NCI-H446 treated with DMSO at 0.1 percent for 48 hours (cell line): ENCODE measurements at regions not wholly inside any gene's neighbourhood (a gene's known extent, or its start where the extent isn't known, plus 50 kb on each side); places are given as distances from the start of the nearest gene placed in this dataset.

Experiments
- DNase-seq: peaks from one replicate; lab custom pipeline; 2025; lab: John Stamatoyannopoulos, UW

DNA sequence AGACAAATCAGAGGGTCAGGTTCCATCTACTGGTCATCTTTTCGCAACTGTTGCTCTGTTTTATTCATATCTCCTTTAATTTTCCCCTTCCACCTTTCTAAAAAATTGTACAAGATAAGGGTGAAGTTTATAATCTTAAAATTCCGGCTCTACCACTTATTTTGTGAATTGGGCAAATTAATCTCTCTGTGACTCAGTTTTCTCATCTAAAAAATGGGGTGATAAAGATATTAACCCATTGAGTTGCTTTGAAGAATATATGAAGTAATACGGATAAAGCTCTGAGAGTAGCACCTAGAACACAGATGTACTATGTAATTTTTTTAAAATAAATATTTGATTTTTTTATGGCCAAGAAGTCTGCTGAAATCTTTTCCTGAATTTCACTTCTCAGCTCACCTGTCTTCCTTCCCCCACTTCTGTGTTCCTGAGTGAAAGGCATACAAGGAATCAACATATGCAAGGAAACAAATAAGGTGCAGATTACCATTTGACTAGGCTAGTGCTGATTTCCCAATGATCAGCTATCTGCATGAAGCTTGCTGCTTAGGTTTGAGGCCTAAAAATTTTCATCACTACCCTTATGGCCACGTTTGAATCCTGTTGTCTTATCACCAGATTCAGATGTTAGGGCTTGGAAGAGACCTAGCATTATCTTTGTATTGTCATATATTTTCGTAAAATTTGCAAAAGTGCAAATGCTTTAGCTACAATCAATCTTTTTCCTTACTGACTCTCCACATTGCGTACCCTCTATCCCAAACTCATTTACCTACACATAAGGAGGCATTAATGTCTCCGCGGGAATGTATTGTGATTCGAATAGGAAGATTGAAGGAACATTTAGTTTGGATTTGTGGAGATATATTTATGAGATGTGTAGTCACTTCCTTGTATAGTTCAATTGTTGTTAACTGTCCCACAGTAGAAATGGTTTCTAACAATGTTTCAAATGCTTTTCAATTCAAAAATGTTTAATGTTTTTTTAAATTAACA, 718.3 kb upstream of the PTBP2 start:
- no peak for DNase-seq

DNA sequence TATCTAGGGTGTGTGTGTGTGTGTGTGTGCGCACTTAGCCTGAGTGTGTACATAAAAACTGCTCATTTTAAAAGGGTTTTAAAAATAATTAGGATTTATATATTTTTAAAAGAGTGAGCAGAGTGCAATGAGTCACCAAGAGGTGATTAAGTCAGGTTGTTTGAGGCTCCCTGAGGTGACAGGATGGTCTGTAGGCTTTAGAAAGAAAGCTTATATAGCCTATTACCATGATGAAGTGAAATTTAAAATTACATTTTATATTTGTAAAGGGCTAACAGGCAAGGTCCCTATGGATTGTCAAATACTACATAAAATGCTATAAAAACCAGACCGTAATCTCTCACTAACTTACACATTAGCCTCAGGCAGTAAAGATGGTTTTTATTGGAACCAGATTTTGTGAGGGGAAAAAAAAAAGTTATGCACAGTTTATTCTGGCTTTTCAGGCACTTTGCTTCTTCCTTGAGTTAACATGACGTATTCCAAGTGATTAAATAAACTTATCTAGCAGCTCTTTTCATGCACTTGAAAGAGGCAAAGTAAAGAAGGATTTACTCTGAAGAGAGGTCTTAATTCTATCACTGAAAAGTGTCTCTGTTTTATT, 711.7 kb upstream of the PTBP2 start:
- DNase-seq, result no peak

DNA sequence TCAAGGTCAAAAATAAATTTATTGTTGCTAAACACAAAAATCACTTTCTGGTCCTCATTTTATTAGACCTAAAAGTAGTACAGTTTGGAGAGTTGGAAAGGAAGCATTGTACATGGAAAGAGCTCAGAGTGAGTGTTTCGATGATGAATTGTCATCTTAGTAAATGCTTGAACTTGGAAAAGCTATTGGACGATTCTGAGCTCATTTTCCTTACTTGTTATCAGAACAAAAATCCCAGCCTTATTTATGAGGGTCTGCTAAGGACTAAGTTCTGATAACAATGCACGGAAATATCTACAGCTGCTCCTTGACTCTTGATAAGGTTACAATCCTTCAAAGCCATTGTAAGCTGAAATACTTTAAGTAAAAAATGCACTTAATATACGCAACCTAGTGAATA, 710.0 kb upstream of the PTBP2 start:
- DNase-seq, result no peak

DNA sequence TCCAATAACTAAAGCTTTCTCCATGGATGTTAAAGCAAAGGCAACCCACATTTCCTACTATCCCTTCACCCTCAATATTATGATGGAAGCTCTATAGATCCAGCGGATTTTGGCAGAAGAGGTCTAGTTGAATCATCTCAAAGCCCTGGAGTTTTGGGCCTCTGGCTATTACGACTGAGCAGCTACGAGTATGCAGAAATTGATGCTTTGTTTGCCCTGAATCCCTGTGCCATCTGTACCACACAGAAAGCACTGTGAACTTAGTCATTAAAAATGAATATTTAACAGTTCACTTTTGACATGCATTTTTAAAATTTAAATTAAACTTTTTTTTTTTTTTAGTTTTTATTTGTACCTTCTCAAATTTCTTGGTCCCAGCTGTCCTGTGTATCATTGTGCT, 705.4 kb upstream of the PTBP2 start:
- peak; percentile 69 for DNase-seq

DNA sequence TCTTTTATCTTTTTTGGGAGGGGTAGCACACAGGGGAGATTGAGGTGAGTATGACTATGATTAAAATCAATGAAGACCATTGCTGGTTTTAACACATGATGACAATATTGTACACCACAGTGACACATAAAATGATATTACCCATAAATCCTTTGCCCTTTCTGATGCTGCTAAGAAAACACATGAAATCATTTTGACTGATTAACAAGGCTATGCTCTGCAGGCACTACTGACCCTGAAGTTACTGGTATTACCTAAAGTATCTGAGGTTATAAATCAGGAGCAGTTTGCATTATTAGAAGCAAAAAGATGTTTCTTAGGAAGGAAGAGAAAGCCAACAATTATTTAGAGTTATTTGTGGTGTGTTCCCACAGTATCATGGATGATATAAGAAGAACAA, 701.2 kb upstream of the PTBP2 start:
- no peak for DNase-seq

DNA sequence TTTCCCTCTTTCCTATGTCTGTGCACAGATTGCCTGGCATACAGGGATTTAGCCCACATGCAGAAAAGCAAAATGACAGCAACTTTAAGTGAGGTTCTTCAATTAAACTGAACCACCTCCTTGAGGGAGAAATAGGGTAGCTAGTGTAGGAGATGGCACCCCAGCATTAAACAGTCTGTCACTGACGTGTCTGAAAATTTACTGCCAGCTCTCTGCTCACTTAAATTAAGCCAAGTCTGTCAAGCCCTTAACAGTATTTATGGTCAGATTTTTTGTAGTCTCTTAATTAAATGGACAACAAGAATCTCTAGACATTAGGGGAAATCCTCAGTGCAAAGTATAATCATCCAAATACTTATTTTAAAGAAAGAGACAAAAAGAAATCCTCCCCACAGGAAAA, 696.5 kb upstream of the PTBP2 start:
- DNase-seq, result no peak

DNA sequence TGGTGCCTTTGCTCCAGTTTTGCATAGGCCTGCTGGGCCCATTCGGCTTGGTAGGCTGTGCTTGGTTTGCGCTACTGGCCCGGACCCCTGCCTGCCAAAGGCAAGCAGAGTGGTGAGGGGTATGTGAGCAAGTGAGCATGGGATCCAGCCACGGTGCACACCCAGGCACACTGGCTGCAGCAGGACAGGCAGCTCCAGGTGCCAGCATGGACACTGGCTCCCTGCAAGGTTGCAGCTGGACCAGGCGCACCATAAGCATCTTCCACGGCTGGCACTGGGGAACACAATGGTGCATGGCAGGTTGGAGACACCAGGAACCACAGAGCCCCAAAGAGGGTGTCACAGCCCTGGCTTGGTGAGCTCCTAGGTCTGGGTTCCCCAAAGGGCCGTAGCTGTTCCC, 693.5 kb upstream of the PTBP2 start:
- DNase-seq, result no peak

DNA sequence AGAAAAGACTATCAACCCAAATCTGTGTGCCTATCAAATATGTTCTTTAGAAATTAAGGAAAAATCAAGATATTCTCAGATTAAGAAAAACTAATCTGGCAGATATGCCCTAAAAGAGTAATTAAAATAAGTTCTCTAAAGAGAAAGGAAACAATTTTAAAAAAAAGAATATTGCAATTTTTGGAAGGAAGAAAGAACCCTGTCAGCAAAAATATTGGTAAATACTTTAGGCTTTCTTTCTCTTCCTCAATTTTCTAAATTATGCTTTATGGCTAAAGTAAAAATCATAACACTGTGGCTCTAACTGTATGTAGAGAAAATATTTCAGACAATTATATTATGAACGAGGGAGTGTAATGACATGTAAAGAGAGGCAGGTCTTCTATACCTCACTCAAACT, 691.3 kb upstream of the PTBP2 start:
- DNase-seq, result no peak

DNA sequence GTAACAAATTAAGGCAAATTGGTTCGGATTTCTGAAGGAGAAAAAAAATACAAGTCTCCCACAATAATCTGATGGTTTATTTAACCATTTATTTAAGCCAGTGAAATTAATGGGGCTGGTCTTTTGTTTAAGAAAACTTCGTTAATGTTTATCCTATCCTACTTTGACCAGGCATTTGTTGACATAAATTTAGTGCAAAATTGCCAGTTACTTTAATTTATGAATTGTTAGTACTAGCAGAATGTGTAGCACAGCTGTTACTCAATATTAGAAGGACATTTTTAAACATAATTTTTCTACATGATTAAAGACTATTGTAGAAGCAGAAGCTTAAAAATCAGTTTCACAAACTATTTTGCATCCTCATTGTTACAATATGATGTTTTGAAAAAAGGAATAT, 687.6 kb upstream of the PTBP2 start:
- DNase-seq, result no peak

DNA sequence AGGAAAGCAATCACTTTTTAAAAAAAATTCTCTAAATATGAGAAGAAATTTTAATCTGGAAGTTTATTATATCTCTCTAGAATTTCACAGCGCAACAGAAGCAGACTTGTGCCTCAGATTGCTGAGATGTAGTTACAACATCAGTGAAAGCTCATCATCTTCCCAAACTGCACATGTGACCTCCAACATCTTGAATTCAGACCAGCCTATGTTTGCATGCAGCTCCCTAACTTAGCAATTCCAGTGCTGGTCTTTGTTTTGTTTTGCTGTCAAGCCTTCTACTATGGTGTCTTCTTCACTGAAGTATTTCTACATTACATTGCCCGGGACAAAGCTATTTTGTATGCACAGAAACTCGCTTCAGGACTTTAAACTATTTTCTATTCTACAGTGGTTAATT, 684.8 kb upstream of the PTBP2 start:
- DNase-seq, result no peak

DNA sequence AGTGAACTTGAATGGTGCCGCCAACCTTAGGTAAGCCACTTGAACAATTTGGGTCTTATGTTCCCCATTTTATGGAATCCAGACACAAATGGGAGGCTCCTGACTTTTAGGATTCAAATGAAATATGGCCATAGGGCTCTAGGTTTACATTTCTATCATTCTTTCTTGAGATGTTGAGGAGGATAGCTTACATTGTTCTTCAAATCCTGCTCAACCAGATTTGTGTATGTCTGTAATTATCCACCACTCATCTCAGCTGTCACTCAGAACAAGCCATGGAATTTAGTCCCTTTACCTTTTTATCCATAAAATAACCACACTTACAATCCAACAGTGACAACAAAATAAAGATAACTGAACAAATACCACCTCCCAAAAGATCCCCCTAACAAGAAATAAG, 682.9 kb upstream of the PTBP2 start:
- no peak for DNase-seq

DNA sequence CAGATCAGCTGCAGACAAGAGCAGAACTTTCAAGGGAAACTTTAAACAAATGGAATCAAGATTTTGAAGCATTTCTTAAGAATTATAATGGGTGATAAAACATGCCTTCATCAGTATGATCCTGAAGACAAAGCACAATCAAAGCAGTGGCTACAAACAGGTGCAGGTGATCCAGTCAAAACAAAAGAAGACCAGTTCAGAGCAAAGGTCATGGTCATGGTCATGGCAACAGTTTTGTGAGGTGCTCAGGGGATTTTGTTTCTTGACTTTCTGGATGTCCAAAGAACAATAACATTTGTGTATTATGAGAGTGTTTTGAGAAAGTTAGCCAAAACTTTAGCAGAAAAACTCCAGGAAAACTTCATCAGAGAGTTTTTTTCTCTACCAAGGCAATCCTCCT, 681.7 kb upstream of the PTBP2 start:
- no peak for DNase-seq

DNA sequence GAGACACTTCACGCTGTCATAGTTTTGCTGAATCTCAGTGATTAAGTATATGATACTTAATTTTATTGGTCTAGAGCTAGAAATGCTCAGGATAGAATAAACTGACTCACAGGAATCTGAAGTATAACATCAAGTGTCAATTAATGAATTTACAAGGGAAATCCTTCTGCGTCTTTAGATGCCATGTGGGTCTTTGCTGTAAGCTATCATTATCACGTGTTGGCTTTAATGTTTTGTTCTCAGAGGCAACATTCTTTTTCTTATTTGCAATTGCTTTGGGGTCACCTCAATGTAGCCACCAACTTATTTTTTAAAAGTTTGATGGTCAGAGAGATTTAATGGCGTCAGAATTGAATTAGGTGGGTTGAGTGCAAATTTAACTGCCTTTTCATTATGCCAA, 680.1 kb upstream of the PTBP2 start:
- no peak for DNase-seq

DNA sequence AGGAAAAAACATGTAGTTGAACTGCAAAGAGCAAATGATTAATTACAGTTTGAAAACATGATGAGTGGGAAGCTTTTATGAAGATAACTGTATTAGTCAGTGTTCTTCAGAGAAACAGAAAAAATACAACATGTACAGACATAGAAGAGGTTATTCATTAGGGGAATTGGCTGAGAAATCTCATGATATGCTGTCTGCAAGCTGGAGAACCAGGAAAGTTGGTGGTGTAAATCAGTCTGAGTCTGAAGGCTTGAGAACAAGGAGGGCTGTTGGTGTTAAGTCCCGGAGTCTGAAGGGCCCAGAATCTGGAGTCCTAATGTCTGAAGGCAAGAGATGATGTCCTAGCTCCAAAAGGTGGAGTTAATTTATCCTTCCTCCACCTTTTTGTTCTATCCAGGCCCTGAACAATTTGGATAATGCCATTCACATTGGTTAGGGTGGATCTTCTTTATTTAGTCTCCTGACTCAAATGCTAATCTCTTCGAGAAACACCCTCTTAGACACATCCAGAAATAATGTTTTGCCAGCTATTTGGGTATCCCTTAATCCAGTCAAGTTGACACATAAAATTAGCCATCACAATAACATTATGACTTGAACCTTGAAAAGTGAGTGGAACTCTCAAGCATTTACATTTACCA, 672.9 kb upstream of the PTBP2 start:
- DNase-seq, result no peak

DNA sequence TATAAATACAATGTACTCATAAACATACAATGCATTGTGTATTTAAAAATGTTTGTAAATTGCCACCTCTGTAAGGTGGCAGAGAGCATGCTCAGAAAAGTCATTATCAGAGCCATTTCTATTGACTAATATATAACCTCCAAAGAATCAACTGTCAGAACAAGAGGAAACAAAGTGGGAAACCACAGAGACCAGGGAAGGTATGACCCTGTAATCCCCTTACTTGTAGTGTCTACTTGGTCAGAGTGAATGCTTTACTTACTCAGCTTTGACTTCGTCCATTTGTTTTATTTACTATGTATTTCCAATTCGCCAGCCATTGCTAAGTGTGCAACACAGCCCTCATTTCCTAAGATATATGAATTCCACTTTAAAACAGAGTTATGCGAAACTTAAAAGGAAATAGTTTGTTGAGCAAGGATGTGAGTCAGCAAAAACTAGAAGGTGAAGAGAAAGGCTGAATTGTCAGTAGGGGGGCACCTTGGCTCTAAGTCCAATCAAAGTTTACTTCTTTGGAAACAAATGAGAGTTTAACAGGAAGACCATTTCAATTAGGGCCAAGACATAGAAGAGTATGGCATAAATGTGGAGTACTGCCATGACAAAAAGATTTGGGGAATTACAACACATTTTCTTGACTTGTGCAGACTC, 671.7 kb upstream of the PTBP2 start:
- DNase-seq, result no peak

DNA sequence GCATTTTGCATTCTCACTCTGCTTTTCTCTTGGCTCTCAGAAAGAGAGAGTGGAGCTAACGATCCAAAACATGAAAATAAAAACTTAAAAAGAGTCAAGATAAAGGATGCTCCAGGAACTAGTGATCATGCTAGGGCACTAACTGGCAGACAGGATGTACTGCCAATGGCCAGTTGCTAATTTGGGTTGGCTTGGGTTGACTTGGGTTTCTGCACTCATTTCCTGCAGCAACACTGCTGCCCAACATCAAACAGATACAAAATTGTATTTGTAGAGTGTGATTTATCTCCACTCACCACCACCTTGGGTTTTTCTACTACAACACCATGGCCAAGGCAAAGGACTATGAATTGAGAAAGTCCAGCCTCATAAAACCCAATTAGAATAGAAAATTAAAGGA, 662.3 kb upstream of the PTBP2 start:
- DNase-seq, result no peak

DNA sequence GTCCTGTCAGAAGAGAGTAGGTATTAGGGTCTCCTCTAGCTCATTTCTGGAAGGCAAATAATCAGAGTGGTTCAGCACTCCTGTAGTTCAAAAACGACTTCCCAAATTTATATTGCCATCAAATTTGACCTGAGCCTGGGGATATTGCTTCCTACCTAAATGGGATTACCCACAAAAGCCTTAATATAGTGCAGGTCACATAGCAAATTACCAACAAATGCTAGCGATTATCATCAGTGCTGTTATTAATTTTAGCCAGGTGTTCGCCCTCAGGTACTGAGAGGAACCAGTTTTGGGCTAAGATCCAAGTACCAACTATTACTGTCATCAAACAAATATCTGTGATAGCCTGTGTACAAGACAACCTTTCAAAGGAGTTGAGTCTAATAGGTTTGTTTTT, 661.8 kb upstream of the PTBP2 start:
- no peak for DNase-seq

DNA sequence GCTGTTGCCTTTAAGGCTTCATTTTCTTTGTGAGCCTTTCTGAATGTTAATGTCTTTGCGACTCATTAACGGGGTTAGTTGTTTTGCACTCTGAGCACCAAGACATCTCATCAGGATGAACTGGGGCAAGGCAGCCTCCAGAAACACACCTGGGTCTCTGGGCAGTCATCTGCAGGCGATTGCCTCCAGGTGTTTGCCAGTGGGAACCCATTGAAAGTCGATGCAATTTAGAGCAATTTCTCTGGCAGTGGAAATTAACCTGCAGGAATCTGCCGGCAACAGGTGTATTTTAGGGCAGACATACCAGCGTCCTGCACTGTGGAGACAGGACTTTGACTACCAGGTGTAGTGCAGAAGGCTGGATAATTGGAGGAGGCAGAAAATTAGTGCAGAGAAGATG, 661.0 kb upstream of the PTBP2 start:
- DNase-seq, result no peak

DNA sequence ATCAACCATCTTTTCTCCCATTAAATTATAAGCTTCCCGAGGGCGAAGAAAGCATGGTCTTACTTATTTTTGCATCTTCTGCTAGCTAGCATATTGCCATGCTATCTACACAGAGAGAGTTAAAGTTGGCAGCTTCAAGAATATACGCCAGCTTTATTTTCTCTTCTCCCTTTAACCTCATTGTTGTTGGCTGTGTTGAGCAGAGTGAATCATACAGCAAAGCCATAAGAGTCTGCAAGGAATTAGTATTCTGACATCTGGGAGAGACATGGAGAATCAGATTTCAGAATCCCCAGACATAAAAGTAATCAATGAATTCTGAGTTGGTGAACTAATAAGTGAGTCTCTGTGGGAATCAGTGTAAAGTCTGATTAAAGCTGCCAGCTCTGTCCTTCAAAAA, 649.6 kb upstream of the PTBP2 start:
- DNase-seq, result peak; percentile 28

DNA sequence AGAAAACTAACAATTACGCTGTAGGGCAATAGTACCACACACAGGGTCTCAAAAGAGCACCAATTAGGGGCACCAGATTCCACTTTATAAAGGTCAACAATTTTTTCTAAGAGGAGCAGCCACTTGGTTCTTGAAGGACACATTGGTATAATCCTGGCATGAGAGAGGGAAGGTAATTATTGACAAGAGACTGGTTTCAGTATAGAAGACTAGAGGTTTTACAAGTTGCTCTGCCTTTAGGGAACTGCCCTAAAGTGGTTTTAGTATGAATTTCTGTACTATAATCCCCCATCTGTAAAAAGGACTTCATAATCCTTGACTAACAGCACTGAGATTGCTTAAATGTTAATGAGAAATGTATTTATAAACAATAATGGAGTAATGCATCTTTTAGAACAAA, 648.5 kb upstream of the PTBP2 start:
- DNase-seq, result no peak

DNA sequence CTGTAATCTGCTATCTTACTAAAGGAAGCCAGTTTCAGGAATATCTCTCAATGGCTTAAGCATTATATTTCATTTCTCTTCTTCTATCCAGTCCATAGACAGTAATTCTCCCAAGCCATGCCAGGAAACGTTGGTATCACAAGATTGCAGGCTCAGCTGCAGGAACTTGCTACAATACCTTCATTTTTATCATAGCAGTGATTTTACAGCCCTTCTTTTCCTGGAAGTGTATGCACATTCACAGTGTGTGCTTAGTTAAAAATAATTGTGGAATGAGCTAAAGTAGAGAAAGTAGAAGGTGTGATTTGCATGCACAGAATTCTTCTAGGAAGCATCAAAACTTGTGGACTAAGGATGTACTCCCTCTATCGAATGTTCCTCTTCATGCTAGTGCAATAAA, 647.2 kb upstream of the PTBP2 start:
- no peak for DNase-seq

DNA sequence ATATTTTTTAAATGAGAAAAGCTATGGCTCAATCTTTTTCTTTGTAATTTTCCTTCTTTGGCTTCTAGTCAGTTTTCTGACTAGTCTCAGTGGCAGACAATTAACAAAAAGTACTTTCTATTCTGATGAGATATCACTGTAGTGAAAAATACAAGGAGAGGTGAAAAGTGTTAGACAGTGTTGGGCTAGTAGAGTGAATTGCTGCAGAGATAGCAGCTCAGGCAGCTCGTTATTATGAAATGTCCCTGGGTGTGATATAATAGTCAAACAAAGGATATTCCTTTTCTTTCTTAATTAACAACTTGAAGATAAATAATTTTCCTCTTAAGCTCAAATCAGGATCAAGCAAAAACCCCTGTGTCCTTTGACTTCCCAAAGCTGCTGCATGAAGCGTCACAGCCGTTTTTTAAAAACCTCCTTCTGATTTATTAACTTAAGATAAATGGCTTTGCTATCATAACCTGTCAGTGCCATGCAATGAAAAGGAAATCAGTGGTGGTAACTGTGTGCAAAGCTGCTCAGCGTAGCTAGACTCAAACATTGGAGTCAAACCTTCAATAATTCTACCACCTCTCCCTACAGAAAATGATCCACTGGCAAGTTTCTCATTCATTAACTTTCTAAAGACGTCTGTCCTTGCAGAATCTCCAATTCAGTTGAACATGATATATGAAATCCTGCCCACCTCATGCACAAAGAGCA, 646.6 kb upstream of the PTBP2 start:
- DNase-seq, result no peak
